Endothelial cell (in vitro differentiated cells): ENCODE measurements at regions not wholly inside any gene's neighbourhood (a gene's known extent, or its start where the extent isn't known, plus 50 kb on each side); places are given as distances from the start of the nearest gene placed in this dataset.

Experiments
- DNase-seq: peaks from one replicate; pipeline ENCODE4 v3.0.0; 2021; ENCODE audit warnings: low spot score
- H3K27ac Mint-ChIP-seq: one replicate; pipeline ENCODE4 v1.8.0; 2021; ENCODE audit warnings: mixed read lengths, inconsistent platforms; ENCODE audit not compliant: unreplicated experiment
- H3K27me3 Mint-ChIP-seq: one replicate; pipeline ENCODE4 v1.8.0; 2021; ENCODE audit warnings: mild to moderate bottlenecking, moderate library complexity, mixed read lengths, inconsistent platforms; ENCODE audit not compliant: unreplicated experiment
- H3K36me3 Mint-ChIP-seq: one replicate; pipeline ENCODE4 v1.8.0; 2021; ENCODE audit warnings: mild to moderate bottlenecking, low read depth, mixed read lengths, inconsistent platforms; ENCODE audit not compliant: unreplicated experiment
- H3K4me1 Mint-ChIP-seq: one replicate; pipeline ENCODE4 v1.8.0; 2021; ENCODE audit warnings: mild to moderate bottlenecking, mixed read lengths, inconsistent platforms; ENCODE audit not compliant: unreplicated experiment
- H3K4me3 Mint-ChIP-seq: one replicate; pipeline ENCODE4 v1.8.0; 2021; ENCODE audit warnings: mild to moderate bottlenecking, mixed read lengths, inconsistent platforms; ENCODE audit not compliant: unreplicated experiment
- H3K9me3 Mint-ChIP-seq: one replicate; pipeline ENCODE4 v1.8.0; 2021; ENCODE audit warnings: mixed read lengths, inconsistent platforms; ENCODE audit not compliant: unreplicated experiment
- CTCF ChIP-seq: fragments of 200-600 bp; sonication (generic); IDR thresholded peaks from one replicate; pipeline ENCODE4 v1.5.0; 2021; ENCODE audit warnings: antibody characterized with exemption; ENCODE audit not compliant: unreplicated experiment

GRCh38 chr20:60107621-60108390, 149.6 kb downstream of the CDH26 start:
- Mint-ChIP-seq H3K4me1 (no peaks in the 10 kb centered on the region), H3K4me3 (no peak overlapping the region), H3K27me3 (peaks cover 2% of the 10 kb centered on the region), H3K27ac (no peak overlapping the region), H3K9me3 (no peaks in the 10 kb centered on the region), H3K36me3 (no peaks in the 10 kb centered on the region)
- no peak for TF ChIP-seq CTCF
- no peak for DNase-seq

- no peak overlapping the region for H3K27ac Mint-ChIP-seq
- TF ChIP-seq CTCF = no peak
- H3K4me1 Mint-ChIP-seq = no peaks in the 10 kb centered on the region
- DNase-seq = no peak
- no peak overlapping the region for H3K4me3 Mint-ChIP-seq
- no peaks in the 10 kb centered on the region for H3K9me3 Mint-ChIP-seq
- no peaks in the 10 kb centered on the region for H3K36me3 Mint-ChIP-seq
- peaks cover 2% of the 10 kb centered on the region for H3K27me3 Mint-ChIP-seq
These were observed 150.2 kb downstream of the CDH26 start for GRCh38 chr20:60108397-60108796.

- Mint-ChIP-seq H3K4me3 (no peak overlapping the region), H3K36me3 (no peaks in the 10 kb centered on the region), H3K27me3 (peaks cover 3% of the 10 kb centered on the region), H3K4me1 (no peaks in the 10 kb centered on the region), H3K9me3 (no peaks in the 10 kb centered on the region), H3K27ac (no peak overlapping the region)
- no peak for TF ChIP-seq CTCF
- no peak for DNase-seq
These were observed 155.0 kb downstream of the CDH26 start for GRCh38 chr20:60113024-60113724.

- TF ChIP-seq CTCF = no peak
- no peaks in the 10 kb centered on the region for H3K36me3 Mint-ChIP-seq
- no peaks in the 10 kb centered on the region for H3K4me1 Mint-ChIP-seq
- H3K9me3 Mint-ChIP-seq = no peaks in the 10 kb centered on the region
- no peak for DNase-seq
- H3K4me3 Mint-ChIP-seq = no peak overlapping the region
- no peak overlapping the region for H3K27ac Mint-ChIP-seq
- peaks cover 3% of the 10 kb centered on the region for H3K27me3 Mint-ChIP-seq
These were observed 155.5 kb downstream of the CDH26 start for GRCh38 chr20:60113771-60114170.

GRCh38 chr20:60115451-60115850, 157.2 kb downstream of the CDH26 start:
- H3K9me3 Mint-ChIP-seq = no peaks in the 10 kb centered on the region

More at GRCh38 chr20:60115451-60115850, 157.2 kb downstream of the CDH26 start:
- H3K27ac Mint-ChIP-seq = no peak overlapping the region
- peaks cover 3% of the 10 kb centered on the region for H3K27me3 Mint-ChIP-seq
- no peak overlapping the region for H3K4me3 Mint-ChIP-seq
- no peak for TF ChIP-seq CTCF
- no peak for DNase-seq
- H3K4me1 Mint-ChIP-seq = no peaks in the 10 kb centered on the region
- no peaks in the 10 kb centered on the region for H3K36me3 Mint-ChIP-seq
